ENCODE measurements at regions not wholly inside any gene's neighbourhood (a gene's known extent, or its start where the extent isn't known, plus 50 kb on each side); places are given as distances from the start of the nearest gene placed in this dataset.

DNA sequence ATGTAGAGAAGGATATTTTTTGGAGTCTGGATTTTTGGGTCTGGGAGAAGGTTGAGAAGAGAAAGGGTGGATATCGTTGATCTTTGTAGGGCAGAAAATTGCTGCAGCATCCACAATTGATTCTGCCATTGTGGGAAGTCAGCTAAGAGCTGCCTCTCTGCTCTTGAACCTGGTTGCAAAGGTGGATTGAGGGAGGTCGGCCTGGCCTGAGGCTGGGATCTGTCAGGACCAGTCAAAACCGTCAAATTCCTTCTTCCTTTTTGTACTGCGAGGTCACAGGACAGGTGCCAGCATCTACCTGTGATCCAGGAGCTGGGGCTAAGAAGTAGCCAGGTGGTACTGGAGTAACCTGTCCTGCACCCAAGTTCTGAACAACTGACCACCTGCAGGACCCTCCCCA lies 93.7 kb downstream of the SHOX start:
- TF ChIP-seq, protein P1, sequence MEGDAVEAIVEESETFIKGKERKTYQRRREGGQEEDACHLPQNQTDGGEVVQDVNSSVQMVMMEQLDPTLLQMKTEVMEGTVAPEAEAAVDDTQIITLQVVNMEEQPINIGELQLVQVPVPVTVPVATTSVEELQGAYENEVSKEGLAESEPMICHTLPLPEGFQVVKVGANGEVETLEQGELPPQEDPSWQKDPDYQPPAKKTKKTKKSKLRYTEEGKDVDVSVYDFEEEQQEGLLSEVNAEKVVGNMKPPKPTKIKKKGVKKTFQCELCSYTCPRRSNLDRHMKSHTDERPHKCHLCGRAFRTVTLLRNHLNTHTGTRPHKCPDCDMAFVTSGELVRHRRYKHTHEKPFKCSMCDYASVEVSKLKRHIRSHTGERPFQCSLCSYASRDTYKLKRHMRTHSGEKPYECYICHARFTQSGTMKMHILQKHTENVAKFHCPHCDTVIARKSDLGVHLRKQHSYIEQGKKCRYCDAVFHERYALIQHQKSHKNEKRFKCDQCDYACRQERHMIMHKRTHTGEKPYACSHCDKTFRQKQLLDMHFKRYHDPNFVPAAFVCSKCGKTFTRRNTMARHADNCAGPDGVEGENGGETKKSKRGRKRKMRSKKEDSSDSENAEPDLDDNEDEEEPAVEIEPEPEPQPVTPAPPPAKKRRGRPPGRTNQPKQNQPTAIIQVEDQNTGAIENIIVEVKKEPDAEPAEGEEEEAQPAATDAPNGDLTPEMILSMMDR (IDR thresholded peaks at IDR 0.05): no peak
- TF ChIP-seq POLR2A (IDR thresholded peaks at IDR 0.05): no peak
